Kidney epithelial cell (primary cell): ENCODE measurements at regions not wholly inside any gene's neighbourhood (a gene's known extent, or its start where the extent isn't known, plus 50 kb on each side); places are given as distances from the start of the nearest gene placed in this dataset.

ENCODE experiments used
- DNase-seq: peaks from one replicate; pipeline ENCODE4 v3.0.0-alpha.2; 2010; ENCODE audit warnings: low read depth
- H3K27me3 ChIP-seq: 2 replicates; pipeline ENCODE4 v1.6.0; 2011; ENCODE audit warnings: low read length; ENCODE audit not compliant: control insufficient read depth, insufficient read depth
- H3K36me3 ChIP-seq: 2 replicates; pipeline ENCODE4 v1.5.1; 2011; ENCODE audit warnings: low read length; ENCODE audit not compliant: control insufficient read depth, insufficient read depth
- H3K4me3 ChIP-seq: 2 replicates; pipeline ENCODE4 v1.5.1; 2011; ENCODE audit warnings: low read depth, mild to moderate bottlenecking, control low read depth, low read length
- CTCF ChIP-seq: IDR thresholded peaks from 2 replicates; pipeline ENCODE4 v1.5.1; 2011; ENCODE audit warnings: mild to moderate bottlenecking, moderate library complexity, low read length, control low read depth, inconsistent platforms; ENCODE audit not compliant: insufficient read depth, poor library complexity, severe bottlenecking

- Histone ChIP-seq H3K27me3 (no peaks in the 10 kb centered on the region), H3K36me3 (no peaks in the 10 kb centered on the region), H3K4me3 (no peak overlapping the region)
- DNase-seq, result no peak
- TF ChIP-seq CTCF, result no peak
Measured at GRCh38 chr4:163866728-163867315, 372.3 kb downstream of the TMA16 start.

- TF ChIP-seq CTCF, result no peak
- H3K36me3 ChIP-seq, result no peaks in the 10 kb centered on the region
- no peaks in the 10 kb centered on the region for H3K27me3 ChIP-seq
- no peak for DNase-seq
- H3K4me3 ChIP-seq, result no peak overlapping the region
Measured at GRCh38 chr4:163868445-163868844, 374.0 kb downstream of the TMA16 start.

GRCh38 chr4:163871078-163871477 lies 376.6 kb downstream of the TMA16 start:
- DNase-seq, result no peak
- TF ChIP-seq CTCF, result no peak
- no peak overlapping the region for H3K4me3 ChIP-seq
- no peaks in the 10 kb centered on the region for H3K36me3 ChIP-seq
- H3K27me3 ChIP-seq, result no peaks in the 10 kb centered on the region

- H3K4me3 ChIP-seq, result no peak overlapping the region
- H3K27me3 ChIP-seq, result no peaks in the 10 kb centered on the region
- TF ChIP-seq CTCF, result no peak
- DNase-seq, result no peak
- H3K36me3 ChIP-seq, result no peaks in the 10 kb centered on the region
Measured at GRCh38 chr4:163875327-163875726, 380.8 kb downstream of the TMA16 start.

- Histone ChIP-seq H3K4me3 (no peak overlapping the region), H3K27me3 (no peaks in the 10 kb centered on the region), H3K36me3 (no peaks in the 10 kb centered on the region)
- DNase-seq, result no peak
- no peak for TF ChIP-seq CTCF
Measured at GRCh38 chr4:163878336-163879121, 384.0 kb downstream of the TMA16 start.
